GM23338 (cell line): ENCODE measurements at regions not wholly inside any gene's neighbourhood (a gene's known extent, or its start where the extent isn't known, plus 50 kb on each side); places are given as distances from the start of the nearest gene placed in this dataset.

Experiments used
- CREB1 ChIP-seq: fragments of 250-450 bp; sonication (Bioruptor Pico); IDR thresholded peaks from 2 replicates; pipeline ENCODE4 v1.5.0; 2020; ENCODE audit warnings: low read depth, mild to moderate bottlenecking, moderate library complexity
- CTCF ChIP-seq, 2 experiments: fragments of 200-600 bp in 1 of 2; sonication (generic) in 1 of 2; conservative IDR thresholded peaks; 2 replicates each; pipeline versions ENCODE4 v1.5.1 to v1.6.1; 2016 to 2017; ENCODE audit warnings: antibody characterized with exemption in 2 of 2, low read depth in 2 of 2, mild to moderate bottlenecking in 2 of 2, moderate library complexity in 1 of 2
- ETS1 ChIP-seq: IDR thresholded peaks from 2 replicates; pipeline ENCODE4 v1.6.1; 2016; ENCODE audit warnings: antibody characterized with exemption
- EZH2 ChIP-seq: fragments of 200-600 bp; sonication (generic); IDR thresholded peaks from one replicate; pipeline ENCODE4 v1.8.0; 2017; ENCODE audit warnings: antibody characterized with exemption, mild to moderate bottlenecking, low read depth; ENCODE audit not compliant: unreplicated experiment
- EZH2phosphoT487 ChIP-seq: fragments of 200-600 bp; sonication (generic); IDR thresholded peaks from one replicate; pipeline ENCODE4 v1.8.1; 2018; ENCODE audit warnings: antibody characterized with exemption; ENCODE audit not compliant: unreplicated experiment
- JUNB ChIP-seq: IDR thresholded peaks from one replicate; pipeline ENCODE4 v1.6.1; 2016; ENCODE audit warnings: antibody characterized with exemption; ENCODE audit not compliant: unreplicated experiment
- POLR2AphosphoS5 ChIP-seq: IDR thresholded peaks from 2 replicates; pipeline ENCODE4 v1.6.1; 2016; ENCODE audit warnings: antibody characterized with exemption, low read depth
- STAT1 ChIP-seq: IDR thresholded peaks from one replicate; pipeline ENCODE4 v1.6.1; 2016; ENCODE audit warnings: antibody characterized with exemption; ENCODE audit not compliant: unreplicated experiment
- ZNF331 ChIP-seq: fragments of 250-450 bp; sonication (Bioruptor Pico); IDR thresholded peaks from 2 replicates; pipeline ENCODE4 v1.5.0; 2020; ENCODE audit warnings: low read depth, mild to moderate bottlenecking, moderate library complexity
- TF ChIP-seq, protein P1 (sequence below): IDR thresholded peaks from one replicate; pipeline ENCODE4 v1.6.1; 2018; ENCODE audit warnings: antibody characterized with exemption; ENCODE audit not compliant: unreplicated experiment

GRCh38 chr4:31923634-31924033, 1203.5 kb downstream of the PCDH7 start:
- no peak for TF ChIP-seq CTCF (conservative IDR thresholded peaks at IDR 0.05; ENCODE audit: low read depth in 2 of 2)
- no peak for TF ChIP-seq ETS1
- no peak for TF ChIP-seq EZH2
- no peak for TF ChIP-seq POLR2AphosphoS5
- no peak for TF ChIP-seq JUNB
- TF ChIP-seq ZNF331 (CRISPR knock-in tag): no peak
- TF ChIP-seq, protein P1, sequence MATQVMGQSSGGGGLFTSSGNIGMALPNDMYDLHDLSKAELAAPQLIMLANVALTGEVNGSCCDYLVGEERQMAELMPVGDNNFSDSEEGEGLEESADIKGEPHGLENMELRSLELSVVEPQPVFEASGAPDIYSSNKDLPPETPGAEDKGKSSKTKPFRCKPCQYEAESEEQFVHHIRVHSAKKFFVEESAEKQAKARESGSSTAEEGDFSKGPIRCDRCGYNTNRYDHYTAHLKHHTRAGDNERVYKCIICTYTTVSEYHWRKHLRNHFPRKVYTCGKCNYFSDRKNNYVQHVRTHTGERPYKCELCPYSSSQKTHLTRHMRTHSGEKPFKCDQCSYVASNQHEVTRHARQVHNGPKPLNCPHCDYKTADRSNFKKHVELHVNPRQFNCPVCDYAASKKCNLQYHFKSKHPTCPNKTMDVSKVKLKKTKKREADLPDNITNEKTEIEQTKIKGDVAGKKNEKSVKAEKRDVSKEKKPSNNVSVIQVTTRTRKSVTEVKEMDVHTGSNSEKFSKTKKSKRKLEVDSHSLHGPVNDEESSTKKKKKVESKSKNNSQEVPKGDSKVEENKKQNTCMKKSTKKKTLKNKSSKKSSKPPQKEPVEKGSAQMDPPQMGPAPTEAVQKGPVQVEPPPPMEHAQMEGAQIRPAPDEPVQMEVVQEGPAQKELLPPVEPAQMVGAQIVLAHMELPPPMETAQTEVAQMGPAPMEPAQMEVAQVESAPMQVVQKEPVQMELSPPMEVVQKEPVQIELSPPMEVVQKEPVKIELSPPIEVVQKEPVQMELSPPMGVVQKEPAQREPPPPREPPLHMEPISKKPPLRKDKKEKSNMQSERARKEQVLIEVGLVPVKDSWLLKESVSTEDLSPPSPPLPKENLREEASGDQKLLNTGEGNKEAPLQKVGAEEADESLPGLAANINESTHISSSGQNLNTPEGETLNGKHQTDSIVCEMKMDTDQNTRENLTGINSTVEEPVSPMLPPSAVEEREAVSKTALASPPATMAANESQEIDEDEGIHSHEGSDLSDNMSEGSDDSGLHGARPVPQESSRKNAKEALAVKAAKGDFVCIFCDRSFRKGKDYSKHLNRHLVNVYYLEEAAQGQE: no peak
- no peak for TF ChIP-seq CREB1
- no peak for TF ChIP-seq EZH2phosphoT487
- TF ChIP-seq STAT1: no peak
